ENCODE measurements at regions not wholly inside any gene's neighbourhood (a gene's known extent, or its start where the extent isn't known, plus 50 kb on each side); places are given as distances from the start of the nearest gene placed in this dataset.

- Histone ChIP-seq H3K27me3 (ENCODE audit: control insufficient read depth, insufficient read depth, low read length) (no peaks in the 10 kb centered on the region), H3K4me3 (ENCODE audit: low read length in 3 of 3) (no peak overlapping the region), H3K9ac (ENCODE audit: low read length in 3 of 3) (no peak overlapping the region), H3K9me3 (ENCODE audit: control insufficient read depth in 2 of 3, insufficient read depth in 1 of 3, low read length in 3 of 3) (no peaks in the 10 kb centered on the region), H3K27ac (ENCODE audit: low read depth in 2 of 2, low read length in 2 of 2) (no peak overlapping the region), H3K36me3 (ENCODE audit: control insufficient read depth in 2 of 3, insufficient read depth in 3 of 3, low read length in 3 of 3) (no peaks in the 10 kb centered on the region), H3K4me1 (ENCODE audit: control insufficient read depth in 2 of 3, insufficient read depth in 2 of 3, low read depth in 1 of 3, low read length in 3 of 3) (peaks cover 0 to 14% (median 6%) of the 10 kb centered on the region in 3 donors)
- no peak for DNase-seq
- no peak for FAIRE-seq
- TF ChIP-seq, protein P1, sequence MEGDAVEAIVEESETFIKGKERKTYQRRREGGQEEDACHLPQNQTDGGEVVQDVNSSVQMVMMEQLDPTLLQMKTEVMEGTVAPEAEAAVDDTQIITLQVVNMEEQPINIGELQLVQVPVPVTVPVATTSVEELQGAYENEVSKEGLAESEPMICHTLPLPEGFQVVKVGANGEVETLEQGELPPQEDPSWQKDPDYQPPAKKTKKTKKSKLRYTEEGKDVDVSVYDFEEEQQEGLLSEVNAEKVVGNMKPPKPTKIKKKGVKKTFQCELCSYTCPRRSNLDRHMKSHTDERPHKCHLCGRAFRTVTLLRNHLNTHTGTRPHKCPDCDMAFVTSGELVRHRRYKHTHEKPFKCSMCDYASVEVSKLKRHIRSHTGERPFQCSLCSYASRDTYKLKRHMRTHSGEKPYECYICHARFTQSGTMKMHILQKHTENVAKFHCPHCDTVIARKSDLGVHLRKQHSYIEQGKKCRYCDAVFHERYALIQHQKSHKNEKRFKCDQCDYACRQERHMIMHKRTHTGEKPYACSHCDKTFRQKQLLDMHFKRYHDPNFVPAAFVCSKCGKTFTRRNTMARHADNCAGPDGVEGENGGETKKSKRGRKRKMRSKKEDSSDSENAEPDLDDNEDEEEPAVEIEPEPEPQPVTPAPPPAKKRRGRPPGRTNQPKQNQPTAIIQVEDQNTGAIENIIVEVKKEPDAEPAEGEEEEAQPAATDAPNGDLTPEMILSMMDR (IDR thresholded peaks at IDR 0.05; ENCODE audit: borderline replicate concordance, extremely low read depth, insufficient read depth): no peak
- intact Hi-C loops (cut with DNase I): no loop called here
These were observed 493.9 kb downstream of the MN1 start for GRCh38 chr22:27307545-27308247.

GRCh38 chr22:27308513-27308912 is 493.0 kb downstream of the MN1 start:
- Histone ChIP-seq H3K9me3 (ENCODE audit: control insufficient read depth in 2 of 3, insufficient read depth in 1 of 3, low read length in 3 of 3) (no peaks in the 10 kb centered on the region), H3K9ac (ENCODE audit: low read length in 3 of 3) (no peak overlapping the region)
- no peak for FAIRE-seq

DNA sequence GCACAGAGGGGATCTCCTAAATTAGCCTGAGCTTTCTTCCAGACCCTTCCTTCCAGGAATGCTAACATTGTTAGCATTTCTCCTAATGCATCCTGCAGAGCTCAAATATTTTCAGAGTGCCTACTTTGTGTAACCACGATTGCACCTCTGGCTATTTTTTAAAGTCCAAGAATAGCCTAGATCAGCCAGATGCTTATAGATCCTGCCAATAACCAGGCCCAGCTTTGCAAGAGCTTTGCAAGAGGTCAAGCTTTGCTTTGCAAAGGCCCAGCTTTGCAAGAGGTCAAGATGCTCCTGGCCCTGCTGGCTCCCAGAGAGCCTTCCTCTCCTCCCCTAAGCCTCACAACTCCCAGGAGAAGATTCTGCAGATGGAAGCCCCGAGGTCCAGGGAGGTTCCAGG is 491.9 kb downstream of the MN1 start:
- Histone ChIP-seq H3K36me3 (ENCODE audit: control insufficient read depth in 2 of 3, insufficient read depth in 3 of 3, low read length in 3 of 3) (no peaks in the 10 kb centered on the region), H3K27me3 (ENCODE audit: control insufficient read depth, insufficient read depth, low read length) (no peaks in the 10 kb centered on the region), H3K4me1 (ENCODE audit: control insufficient read depth in 2 of 3, insufficient read depth in 2 of 3, low read depth in 1 of 3, low read length in 3 of 3) (peaks cover 0 to 23% (median 11%) of the 10 kb centered on the region in 3 donors), H3K4me3 (ENCODE audit: low read length in 3 of 3) (no peak overlapping the region), H3K9ac (ENCODE audit: low read length in 3 of 3) (no peak overlapping the region), H3K27ac (ENCODE audit: low read depth in 2 of 2, low read length in 2 of 2) (no peak overlapping the region), H3K9me3 (ENCODE audit: control insufficient read depth in 2 of 3, insufficient read depth in 1 of 3, low read length in 3 of 3) (no peaks in the 10 kb centered on the region)
- TF ChIP-seq, protein P1 (IDR thresholded peaks at IDR 0.05; ENCODE audit: borderline replicate concordance, extremely low read depth, insufficient read depth): no peak
- no peak for FAIRE-seq
- intact Hi-C loops (cut with DNase I): no loop called here
- DNase-seq: no peak

More at GRCh38 chr22:27308513-27308912, 493.0 kb downstream of the MN1 start:
- no peak for DNase-seq
- Histone ChIP-seq H3K27ac (ENCODE audit: low read depth in 2 of 2, low read length in 2 of 2) (no peak overlapping the region), H3K4me1 (ENCODE audit: control insufficient read depth in 2 of 3, insufficient read depth in 2 of 3, low read depth in 1 of 3, low read length in 3 of 3) (peaks cover 0 to 17% (median 10%) of the 10 kb centered on the region in 3 donors), H3K36me3 (ENCODE audit: control insufficient read depth in 2 of 3, insufficient read depth in 3 of 3, low read length in 3 of 3) (no peaks in the 10 kb centered on the region), H3K4me3 (ENCODE audit: low read length in 3 of 3) (no peak overlapping the region), H3K27me3 (ENCODE audit: control insufficient read depth, insufficient read depth, low read length) (no peaks in the 10 kb centered on the region)
- intact Hi-C loops (cut with DNase I): no loop called here
- TF ChIP-seq, protein P1 (IDR thresholded peaks at IDR 0.05; ENCODE audit: borderline replicate concordance, extremely low read depth, insufficient read depth): no peak

Measured in kidney (tissue), 13 donors.